ENCODE measurements at regions not wholly inside any gene's neighbourhood (a gene's known extent, or its start where the extent isn't known, plus 50 kb on each side); places are given as distances from the start of the nearest gene placed in this dataset.
"Not testable (repeated sequence)": the region's sequence is repeated elsewhere in the genome, so short reads cannot be mapped to it uniquely, and the experiment has no call there.

GRCh38 chr6:71205336-71205956 is 83.2 kb upstream of the OGFRL1 start:
- DNase-seq = no peak

- DNase-seq = no peak
Measured at GRCh38 chr6:71206089-71206488, 82.5 kb upstream of the OGFRL1 start.

GRCh38 chr6:71209206-71209605 is 79.4 kb upstream of the OGFRL1 start:
- DNase-seq = no peak

DNA sequence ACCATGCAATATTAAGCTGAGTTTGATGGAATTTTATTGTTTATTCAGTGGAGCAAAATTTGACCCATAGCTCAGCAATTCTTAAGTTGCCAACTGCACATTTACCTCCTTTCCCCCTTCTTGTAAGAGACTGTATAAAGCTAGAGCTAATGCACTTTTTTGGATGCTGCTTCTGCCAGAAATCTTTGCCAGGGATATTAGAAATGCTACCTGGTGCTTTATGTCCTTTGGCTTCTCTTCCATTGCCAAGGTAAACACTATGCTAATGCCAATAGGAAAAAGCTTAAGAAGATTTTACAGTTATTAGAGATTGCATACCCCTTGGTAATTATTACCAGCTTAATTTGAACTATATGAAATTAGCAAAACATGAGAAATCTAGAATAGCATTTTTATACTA is 79.0 kb upstream of the OGFRL1 start:
- DNase-seq = no peak

DNA sequence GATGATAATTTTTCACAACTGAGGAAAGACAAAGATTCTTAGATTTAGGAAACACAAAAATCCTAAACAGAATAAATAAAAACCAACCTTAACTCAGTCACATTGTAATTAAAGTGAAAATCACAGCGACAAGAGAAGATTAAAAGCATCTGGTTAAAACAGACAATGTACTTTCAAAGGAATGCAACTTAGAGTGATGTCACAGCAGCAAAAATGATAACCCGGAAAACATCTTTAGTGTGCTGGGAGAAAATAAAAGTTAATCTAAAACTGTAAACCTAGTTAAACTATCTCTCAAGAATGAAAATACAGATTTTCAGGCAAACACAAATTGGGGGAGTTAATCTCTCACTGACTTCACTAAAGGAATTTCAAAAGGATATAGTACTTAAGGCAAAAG is 76.8 kb upstream of the OGFRL1 start:
- DNase-seq = no peak

GRCh38 chr6:71220466-71220865 is 68.1 kb upstream of the OGFRL1 start:
- no peak for DNase-seq

DNA sequence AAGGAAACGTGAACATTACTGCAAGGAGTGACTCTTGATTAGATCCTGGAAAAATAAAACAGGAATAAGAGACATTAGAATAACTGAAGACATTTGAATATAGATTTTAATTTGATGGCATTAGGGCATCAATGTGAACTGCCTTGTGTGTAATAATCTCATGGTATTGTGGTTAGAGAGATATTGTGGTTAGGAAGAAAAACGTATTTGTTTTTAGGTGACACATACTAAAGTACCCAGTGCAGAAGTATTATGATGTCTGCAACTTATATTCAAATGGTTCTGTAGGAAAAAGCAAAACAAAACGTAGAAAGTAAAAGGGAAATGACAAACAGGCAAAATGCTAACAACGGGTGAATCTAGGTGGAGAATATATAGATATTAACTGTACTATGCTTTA is 65.9 kb upstream of the OGFRL1 start:
- no peak for DNase-seq

DNA sequence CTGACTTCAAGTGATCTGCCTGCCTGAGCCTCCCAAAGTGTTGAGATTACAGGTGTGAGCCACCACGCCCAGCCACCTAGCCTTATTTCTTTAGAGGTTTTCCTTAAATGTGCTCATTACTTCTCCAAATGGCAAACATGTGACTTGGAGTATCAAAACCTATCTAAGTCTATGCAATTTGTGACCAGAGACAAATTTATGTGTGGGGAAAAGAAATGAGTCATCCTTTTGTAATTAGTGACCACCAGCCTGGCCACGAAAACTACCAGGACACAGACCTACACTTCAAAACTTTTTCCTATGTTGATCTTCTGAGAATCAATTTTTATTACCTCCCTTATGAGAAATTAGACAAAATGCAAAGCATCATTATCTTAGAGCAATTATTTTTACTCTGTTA is 64.6 kb upstream of the OGFRL1 start:
- no peak for DNase-seq

DNA sequence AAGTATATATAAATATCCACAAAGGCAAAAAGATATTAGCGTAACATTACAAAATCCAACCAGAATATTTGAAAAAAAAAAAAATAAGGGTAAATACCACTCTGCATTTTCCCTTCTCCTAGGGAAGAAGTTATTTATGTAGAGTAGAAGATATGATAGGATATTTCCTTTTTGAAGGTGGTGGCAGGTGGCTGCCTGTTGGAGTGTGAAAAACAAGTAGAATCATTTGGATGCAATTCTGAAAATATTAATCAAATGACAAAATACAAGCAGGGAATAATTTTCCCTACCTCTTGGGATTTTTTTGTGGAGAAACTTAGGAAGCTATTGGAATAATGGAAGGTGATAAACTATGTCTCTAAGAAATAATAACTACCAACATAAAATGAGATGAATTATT is 62.5 kb upstream of the OGFRL1 start:
- no peak for DNase-seq

DNA sequence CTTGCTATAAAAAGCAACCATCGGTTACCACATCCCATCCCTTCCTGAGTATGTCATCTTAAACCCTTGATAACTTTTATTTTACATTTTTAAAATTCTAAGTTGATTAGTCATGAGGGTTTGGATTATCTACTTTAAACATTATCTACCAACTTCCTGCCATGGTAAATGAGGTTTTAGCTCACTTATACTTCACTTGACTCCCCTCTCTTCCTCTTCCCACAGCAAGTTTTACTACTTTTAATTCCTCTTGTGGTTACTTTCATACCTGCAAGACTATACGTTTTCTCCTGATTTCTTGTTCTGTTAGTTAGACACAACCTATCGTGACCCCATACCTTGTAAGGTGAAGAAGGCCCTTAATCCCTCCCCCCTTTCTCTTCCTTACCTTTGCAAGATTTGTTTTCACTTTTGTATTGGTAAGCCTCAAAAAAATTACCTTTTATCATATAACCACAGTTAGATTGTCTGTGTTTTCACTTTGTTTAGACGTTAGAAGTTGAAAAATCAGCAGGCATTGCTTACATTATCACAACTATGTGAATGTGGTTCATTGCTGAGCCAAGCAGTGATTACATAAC is 60.1 kb upstream of the OGFRL1 start:
- DNase-seq = no peak

DNA sequence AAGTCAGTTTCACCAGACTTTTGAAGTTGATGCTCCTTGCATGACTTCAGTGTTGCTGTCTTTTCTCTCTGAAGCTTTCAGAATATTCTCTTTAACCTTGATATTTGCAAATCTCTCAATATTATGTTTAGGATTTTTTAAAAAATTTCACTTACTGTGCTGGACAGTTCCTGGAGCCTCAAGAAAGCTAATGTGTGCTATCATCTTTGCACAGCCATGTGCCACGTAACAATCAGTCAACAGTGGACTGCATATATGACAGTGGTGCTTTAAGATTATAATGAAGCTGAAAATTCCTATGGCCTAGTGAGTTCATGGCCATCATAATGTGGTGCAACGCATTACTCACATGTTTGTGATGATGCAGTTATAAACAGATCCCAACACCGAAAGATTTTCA is 59.1 kb upstream of the OGFRL1 start:
- DNase-seq = no peak

GRCh38 chr6:71232890-71233289 is 55.7 kb upstream of the OGFRL1 start:
- not testable (repeated sequence) for DNase-seq

GRCh38 chr6:71236926-71237434 is 51.6 kb upstream of the OGFRL1 start:
- no peak for DNase-seq

DNA sequence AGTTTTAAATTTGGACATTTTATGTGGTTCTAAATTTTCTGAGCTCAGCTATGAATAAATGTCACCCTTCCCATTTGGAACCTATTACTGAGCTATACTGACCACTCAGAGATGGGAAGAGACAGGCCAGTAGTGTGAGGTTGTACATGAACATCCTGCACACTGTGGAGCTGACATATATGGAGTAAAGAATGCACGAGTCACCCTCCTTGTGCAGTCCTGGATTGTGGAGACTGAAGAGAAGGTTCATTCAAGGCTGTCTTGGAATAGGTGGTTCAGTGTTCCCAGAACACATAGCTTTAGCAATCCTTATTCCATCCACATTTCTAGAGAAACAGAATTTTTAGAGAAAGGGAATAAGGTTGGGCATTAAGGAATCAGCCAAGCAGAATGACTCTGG is 50.3 kb upstream of the OGFRL1 start:
- no peak for DNase-seq
